ENCODE measurements at regions not wholly inside any gene's neighbourhood (a gene's known extent, or its start where the extent isn't known, plus 50 kb on each side); places are given as distances from the start of the nearest gene placed in this dataset.

- no peak overlapping the region for H3K4me3 ChIP-seq (ENCODE audit: low read depth, poor library complexity, severe bottlenecking)
- intact Hi-C loops (cut with DNase I; ENCODE audit: low total_unique reads): no loop called here
- 33 to 46% methylated on average over 7 of the region's 7 CpGs for WGBS, 2 donors
- no peak for TF ChIP-seq CTCF (IDR thresholded peaks at IDR 0.05)
- TF ChIP-seq POLR2A (IDR thresholded peaks at IDR 0.05): no peak
- DNase-seq (ENCODE audit: low spot score in 2 of 2): no peak
These were observed 726.5 kb upstream of the RAB6C start for GRCh38 chr2:129252781-129253460.

GRCh38 chr2:129253461-129253812, 726.0 kb upstream of the RAB6C start:
- intact Hi-C loops (cut with DNase I; ENCODE audit: low total_unique reads): no loop called here
- DNase-seq (ENCODE audit: low spot score in 2 of 2): no peak
- TF ChIP-seq CTCF (IDR thresholded peaks at IDR 0.05) (no peak), POLR2A (IDR thresholded peaks at IDR 0.05) (no peak)
- no peak overlapping the region for H3K4me3 ChIP-seq (ENCODE audit: low read depth, poor library complexity, severe bottlenecking)
- 18 to 53% methylated on average over 5 of the region's 5 CpGs for WGBS, 2 donors

GRCh38 chr2:129254718-129255117, 724.7 kb upstream of the RAB6C start:
- H3K4me3 ChIP-seq (ENCODE audit: low read depth, poor library complexity, severe bottlenecking): no peak overlapping the region
- intact Hi-C loops (cut with DNase I; ENCODE audit: low total_unique reads): no loop called here
- no peak for DNase-seq (ENCODE audit: low spot score in 2 of 2)
- WGBS, 2 donors: 89 to 94% methylated on average over 5 of the region's 5 CpGs
- TF ChIP-seq POLR2A (IDR thresholded peaks at IDR 0.05): no peak
- no peak for TF ChIP-seq CTCF (IDR thresholded peaks at IDR 0.05)

- DNase-seq (ENCODE audit: low spot score in 2 of 2): no peak
- TF ChIP-seq CTCF (IDR thresholded peaks at IDR 0.05) (no peak), POLR2A (IDR thresholded peaks at IDR 0.05) (no peak)
- intact Hi-C loops (cut with DNase I; ENCODE audit: low total_unique reads): no loop called here
- H3K4me3 ChIP-seq (ENCODE audit: low read depth, poor library complexity, severe bottlenecking): no peak overlapping the region
- 89 to 91% methylated on average over 4 of the region's 4 CpGs for WGBS, 2 donors
These were observed 723.7 kb upstream of the RAB6C start for GRCh38 chr2:129255610-129256313.

- DNase-seq (ENCODE audit: low spot score in 2 of 2): no peak
- WGBS, 2 donors: 71 to 82% methylated on average over 2 of the region's 2 CpGs
- no peak overlapping the region for H3K4me3 ChIP-seq (ENCODE audit: low read depth, poor library complexity, severe bottlenecking)
- no peak for TF ChIP-seq CTCF (IDR thresholded peaks at IDR 0.05)
- TF ChIP-seq POLR2A (IDR thresholded peaks at IDR 0.05): no peak
- intact Hi-C loops (cut with DNase I; ENCODE audit: low total_unique reads): no loop called here
These were observed 722.8 kb upstream of the RAB6C start for GRCh38 chr2:129256642-129257041.

- TF ChIP-seq POLR2A (IDR thresholded peaks at IDR 0.05): no peak
- no peak for TF ChIP-seq CTCF (IDR thresholded peaks at IDR 0.05)
- H3K4me3 ChIP-seq (ENCODE audit: low read depth, poor library complexity, severe bottlenecking): no peak overlapping the region
- no peak for DNase-seq (ENCODE audit: low spot score in 2 of 2)
- intact Hi-C loops (cut with DNase I; ENCODE audit: low total_unique reads): no loop called here
These were observed 716.5 kb upstream of the RAB6C start for GRCh38 chr2:129262934-129263333.

Data from lower leg skin (tissue), 4 donors.